NOMO-1 treated with dmso at 0.1 percent for 144 hours (cell line): ENCODE measurements at regions not wholly inside any gene's neighbourhood (a gene's known extent, or its start where the extent isn't known, plus 50 kb on each side); places are given as distances from the start of the nearest gene placed in this dataset.

Experiments
- DNase-seq: peaks from one replicate; lab custom pipeline; 2025; ENCODE audit not compliant: unreplicated experiment; lab: John Stamatoyannopoulos, UW

DNA sequence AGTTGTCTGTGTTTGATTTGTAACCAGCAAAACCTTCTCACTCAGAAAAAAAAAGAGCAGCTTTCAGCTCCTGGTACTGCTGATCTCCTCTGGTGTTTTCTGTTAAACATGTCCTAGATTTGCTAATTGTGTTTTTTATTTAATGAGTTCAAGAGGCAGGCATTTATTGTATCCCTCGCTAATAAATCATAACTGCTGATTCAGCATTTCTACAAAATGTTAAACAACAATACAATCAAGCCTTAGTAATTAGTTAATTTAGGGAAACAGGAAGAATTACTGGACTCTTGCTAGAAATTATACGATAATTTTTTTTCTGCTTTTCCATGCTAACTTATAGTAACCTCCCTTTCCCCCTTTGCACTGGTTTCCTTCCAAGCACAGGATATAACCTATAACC is 66.8 kb upstream of the NRP1 start:
- DNase-seq, result no peak

GRCh38 chr10:33398796-33399195 is 64.3 kb upstream of the NRP1 start:
- no peak for DNase-seq

DNA sequence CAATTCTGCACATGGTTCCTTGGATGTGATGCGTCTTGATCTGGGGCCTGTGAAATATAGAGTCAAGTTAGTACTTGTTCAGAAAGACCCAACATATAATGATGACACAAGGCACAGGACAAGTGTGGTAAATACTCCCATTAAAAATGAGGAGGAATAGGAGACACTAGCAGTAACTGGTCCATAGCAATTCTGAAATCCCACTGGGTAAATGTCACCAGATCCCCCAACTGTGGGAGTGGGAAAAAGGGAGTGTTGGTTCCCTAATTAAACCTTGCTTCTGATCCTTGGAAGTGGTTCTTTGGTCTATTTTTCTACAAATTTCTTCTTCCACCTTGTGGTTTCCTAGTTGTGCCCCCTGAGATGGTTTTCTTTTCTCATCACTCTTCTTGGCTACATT is 62.5 kb upstream of the NRP1 start:
- no peak for DNase-seq

DNA sequence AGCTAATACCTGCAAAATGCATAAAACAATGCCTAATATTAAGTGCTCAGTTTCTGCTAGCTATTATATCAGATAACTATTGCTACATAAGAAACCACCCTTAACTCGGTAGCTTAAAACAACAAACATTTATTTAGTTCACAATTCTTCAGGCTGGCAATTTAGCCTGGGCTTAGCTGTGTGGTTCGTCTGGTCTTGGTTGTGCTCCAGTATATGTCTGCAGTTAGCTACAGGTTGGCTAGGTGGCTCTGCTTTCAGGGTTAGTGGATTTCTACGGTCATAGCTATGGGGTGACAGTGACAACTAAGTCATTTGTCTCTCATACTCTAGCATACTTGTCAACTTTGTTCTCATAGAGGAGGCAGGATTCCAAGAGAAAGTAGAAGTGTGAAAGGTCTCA is 61.8 kb upstream of the NRP1 start:
- no peak for DNase-seq

GRCh38 chr10:33395201-33395600 is 60.7 kb upstream of the NRP1 start:
- DNase-seq, result no peak

DNA sequence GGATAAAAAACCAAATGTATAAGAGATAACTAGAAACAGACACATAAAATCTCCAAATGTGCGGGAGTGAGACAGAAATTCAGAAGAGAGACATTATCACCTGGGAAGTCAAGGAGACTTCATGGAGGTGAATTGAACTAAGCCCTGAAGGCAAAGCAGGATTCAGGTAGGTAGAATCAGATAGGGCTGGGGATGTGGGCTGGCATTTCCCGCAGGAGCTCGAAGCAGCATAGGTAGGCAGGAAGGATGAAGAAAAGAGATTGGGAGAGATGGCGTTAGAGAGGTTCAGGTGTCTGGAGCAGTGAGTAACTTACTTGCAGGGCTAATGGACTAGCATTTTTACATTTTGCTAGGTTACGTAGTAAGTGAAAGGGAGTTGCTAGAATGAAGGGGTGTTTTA is 58.2 kb upstream of the NRP1 start:
- no peak for DNase-seq

GRCh38 chr10:33391611-33392465 is 57.4 kb upstream of the NRP1 start:
- DNase-seq, result no peak

DNA sequence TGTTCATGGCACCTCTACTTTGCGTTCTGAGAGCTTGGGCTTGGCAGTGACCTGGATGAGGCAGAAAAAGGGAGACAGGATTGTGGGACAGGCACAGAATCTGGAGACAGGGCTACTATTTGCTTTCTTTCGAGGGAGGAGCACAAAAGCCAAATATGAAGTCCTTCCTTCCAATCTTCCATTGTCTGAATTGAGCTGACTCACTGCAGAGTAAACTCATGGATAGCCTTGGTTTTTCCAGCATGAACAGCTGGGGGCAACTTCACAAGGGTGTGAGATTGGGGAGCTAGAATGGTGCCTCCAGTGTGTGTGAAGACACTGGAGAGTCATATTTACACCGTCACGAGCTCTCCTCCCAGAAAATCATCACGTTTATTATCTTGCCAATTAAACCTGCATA is 55.6 kb upstream of the NRP1 start:
- no peak for DNase-seq

DNA sequence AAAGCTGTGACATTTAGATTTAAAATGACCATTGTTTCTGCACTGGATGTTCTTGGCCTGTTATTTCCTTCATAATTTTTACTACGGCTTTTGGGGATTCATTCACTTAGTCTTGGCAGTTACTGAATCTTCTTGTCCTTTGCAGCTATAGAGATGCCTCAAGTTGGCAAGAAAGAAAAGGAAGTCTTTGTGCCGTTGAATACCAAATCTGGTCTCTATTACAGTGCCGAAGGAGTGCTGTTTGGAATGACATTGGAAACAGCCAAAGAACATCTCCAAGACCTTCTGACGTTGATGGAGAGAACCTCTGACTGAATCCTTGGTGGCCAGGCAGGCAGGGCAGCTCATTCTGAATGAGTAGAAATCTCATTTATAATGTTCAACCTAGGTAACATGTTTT is 54.3 kb upstream of the NRP1 start:
- no peak for DNase-seq

GRCh38 chr10:33388382-33388781 is 53.9 kb upstream of the NRP1 start:
- DNase-seq, result no peak

- DNase-seq, result no peak
These were observed 53.3 kb upstream of the NRP1 start for GRCh38 chr10:33387720-33388119.

- DNase-seq, result no peak
These were observed 52.5 kb upstream of the NRP1 start for GRCh38 chr10:33386926-33387325.

GRCh38 chr10:33385686-33386085 is 51.2 kb upstream of the NRP1 start:
- DNase-seq, result no peak

- no peak for DNase-seq
These were observed 50.5 kb upstream of the NRP1 start for GRCh38 chr10:33385015-33385414.
